ENCODE measurements at regions not wholly inside any gene's neighbourhood (a gene's known extent, or its start where the extent isn't known, plus 50 kb on each side); places are given as distances from the start of the nearest gene placed in this dataset.

DNA sequence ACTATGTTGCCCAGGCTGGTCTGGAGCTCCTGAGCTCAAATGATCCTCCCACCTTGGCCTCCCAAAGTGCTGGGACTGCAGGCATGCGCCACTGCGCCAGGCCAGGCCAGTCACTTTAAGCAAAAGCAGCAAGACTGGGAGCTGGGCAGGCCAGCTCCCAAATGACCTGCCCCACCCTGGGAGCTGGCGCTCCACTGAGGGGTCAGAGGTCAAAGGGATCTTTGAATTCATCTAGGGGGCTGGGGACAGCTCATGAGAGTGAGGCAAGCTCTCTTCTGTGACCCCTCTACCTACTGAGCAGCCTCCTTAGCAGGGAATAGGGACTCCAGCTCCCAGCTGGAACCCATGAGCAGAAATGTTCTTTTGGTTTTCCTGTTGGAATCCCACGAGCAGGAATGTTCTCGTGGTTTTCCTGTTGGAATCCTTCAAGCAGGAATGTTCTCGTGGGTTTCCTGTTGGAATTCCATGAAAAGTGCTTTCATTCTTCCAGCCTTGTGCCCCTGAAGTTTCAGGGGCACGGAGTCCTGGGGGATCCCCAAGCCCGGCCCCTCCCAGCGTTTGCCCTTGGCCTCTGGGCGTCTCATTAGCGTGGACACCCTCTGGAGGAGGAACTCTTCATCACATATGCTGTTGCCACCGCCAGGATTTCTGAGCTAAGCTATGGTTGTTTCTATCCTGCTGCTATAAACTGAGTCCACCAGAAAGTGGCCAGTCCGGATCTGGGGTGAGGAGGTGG is 162.0 kb upstream of the HAAO start:
- no peak for DNase-seq

DNA sequence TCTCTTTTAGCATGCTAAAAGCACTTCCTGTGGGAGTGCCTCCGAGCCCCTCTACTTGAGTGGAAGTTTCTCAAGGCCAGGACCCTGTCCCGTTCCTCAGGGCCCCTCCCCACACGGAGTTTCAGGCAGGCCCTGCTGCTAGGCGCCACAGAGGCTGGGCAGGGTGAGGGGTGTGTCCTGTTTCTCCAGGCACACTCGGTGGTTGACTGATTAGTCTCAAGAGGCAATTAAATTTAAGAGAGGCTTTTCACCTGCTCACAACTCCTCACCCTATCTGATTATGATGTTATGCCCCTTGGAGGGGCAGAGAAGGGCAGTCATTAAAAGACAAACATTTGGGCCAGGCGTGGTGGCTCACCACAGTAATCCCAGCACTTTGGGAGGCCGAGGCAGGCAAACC is 160.8 kb upstream of the HAAO start:
- no peak for DNase-seq

DNA sequence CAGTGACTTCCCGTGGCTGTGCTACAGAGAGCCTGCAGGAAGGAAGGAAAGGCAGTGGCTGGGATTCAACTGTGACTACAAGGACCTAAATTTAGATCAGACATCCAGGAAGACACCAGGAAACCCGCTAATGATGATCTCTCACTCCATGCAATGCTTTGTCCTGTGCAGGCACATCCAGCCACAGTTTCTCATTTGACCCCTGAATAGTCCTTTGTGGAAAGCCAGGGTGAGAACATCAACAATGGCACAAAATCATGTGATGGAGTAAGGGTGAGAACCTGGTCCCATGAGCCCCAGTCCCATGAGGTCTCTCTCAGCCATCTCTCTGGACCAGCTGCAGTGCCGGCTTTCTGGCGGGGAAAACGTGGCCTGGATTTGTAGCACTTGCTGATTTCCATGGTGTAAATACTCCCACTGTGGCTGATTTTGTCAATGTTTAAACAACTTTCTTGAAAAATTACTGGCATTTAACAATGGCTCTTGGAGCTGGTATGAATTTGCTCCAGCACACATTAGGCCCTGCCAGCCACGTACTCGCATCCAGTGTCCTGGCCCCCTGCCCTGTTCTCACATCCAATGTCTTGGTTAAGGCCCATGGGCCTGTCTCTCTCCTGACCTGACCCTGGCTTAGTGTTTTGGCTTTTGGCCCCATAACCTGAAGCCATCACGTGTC is 159.0 kb upstream of the HAAO start:
- peak; percentile 64 for DNase-seq

DNA sequence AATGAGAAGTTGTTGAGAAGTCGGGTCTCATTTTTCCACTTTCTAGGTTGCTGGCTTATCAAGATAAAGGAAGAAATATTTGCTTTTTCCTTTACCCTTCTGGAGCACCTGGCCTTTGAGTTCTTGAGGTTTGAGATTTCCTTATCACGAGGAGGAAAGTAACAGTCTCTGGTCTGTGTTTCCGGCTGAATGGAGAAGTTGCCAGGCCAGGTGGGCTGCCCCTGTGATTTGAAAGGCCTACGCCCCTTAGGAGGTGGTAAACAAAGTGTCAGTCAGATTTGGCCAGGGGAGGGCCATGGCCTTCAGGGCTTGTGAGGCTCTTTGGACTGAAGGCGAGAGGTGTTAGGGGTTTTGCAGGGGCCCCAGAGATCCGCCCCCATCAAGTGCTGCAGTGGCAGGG is 156.7 kb upstream of the HAAO start:
- DNase-seq = no peak

DNA sequence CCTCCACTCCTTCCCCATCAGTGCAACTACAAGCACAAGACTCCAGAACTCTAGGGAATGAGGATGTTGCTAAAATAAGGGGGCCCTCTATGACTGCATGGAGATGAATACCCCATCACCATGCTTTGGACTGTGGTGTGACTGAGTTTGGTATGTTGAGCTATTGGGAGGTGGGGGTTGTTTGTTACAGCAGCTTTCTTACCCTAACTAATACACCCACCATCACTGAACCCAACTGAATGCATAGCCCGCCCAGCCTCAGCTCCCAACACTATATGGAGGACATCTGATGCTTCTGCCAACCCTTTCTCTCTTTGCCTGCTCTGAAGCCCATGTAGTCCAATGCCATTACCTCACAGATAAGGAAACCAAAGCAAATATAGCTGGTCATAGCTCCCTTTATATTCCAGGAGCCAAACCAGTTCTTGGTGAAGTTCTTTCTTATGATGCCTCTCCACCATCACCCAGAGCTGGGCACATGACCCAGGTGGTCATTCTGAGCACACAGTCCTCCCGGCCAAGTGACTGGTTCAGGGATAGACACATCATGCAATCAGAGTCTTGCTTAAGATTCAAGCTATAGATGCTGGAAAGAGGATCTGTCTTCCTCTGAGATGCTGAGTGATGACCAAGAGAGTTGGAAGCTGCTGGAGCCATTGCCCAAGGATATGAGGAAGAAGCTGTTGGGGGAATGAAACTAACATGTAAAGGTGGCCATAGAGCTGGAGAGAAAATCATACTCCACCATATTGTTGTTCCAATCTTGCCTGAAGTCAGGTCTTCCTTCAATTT is 155.6 kb upstream of the HAAO start:
- DNase-seq = no peak

DNA sequence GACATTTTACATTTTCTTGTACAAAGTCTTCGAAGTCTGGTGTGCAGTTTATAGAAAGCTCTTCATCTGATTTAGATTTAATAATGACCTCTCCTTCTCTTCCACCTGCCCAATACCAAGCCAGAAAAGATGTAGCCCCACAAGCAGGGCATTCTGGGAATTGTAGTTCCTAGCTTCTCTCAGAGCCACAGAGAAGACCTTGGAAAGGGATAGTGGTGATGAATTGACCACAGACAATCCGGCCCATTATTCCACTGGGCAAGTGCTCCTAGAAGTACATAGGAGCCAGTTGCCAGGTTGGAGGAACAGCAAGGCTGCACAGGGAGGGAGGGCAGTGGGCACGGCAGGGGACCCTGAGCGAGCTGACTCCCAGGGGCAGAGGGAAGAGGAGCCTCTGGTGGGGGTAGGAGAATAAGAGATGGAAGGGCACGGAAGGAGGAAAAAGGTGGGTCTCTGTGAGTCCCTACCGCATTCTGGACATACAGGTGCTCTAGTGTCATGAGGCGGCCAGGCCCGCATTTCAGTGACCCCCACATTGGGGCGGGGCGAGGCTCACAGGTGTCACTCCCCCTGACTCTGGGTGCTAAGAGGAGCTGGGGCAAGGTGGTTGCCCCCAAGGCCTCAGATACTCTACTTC is 152.5 kb upstream of the HAAO start:
- no peak for DNase-seq

DNA sequence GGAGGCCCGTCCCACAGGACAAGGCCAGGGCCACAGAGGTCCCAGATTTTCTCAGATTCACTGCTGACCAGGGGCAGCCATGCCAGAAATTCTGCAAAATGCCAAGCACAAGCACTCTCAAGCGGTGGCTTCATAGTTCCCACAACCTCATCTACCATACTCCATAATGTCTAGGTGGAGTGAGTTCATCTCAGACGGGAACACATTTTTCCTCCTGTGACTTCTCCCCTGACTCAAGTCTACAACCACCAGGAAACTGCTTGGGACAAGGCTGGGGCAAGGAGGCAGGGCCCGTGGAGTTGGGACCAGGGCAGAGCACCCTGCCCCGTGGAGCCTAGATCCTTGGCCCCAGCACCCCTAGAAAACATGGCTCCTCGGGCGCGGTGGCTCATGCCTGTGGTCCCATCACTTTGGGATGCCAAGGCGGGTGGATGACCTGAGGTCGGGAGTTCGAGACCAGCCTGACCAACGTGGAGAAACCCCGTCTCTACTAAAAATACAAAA is 150.7 kb upstream of the HAAO start:
- DNase-seq = no peak

DNA sequence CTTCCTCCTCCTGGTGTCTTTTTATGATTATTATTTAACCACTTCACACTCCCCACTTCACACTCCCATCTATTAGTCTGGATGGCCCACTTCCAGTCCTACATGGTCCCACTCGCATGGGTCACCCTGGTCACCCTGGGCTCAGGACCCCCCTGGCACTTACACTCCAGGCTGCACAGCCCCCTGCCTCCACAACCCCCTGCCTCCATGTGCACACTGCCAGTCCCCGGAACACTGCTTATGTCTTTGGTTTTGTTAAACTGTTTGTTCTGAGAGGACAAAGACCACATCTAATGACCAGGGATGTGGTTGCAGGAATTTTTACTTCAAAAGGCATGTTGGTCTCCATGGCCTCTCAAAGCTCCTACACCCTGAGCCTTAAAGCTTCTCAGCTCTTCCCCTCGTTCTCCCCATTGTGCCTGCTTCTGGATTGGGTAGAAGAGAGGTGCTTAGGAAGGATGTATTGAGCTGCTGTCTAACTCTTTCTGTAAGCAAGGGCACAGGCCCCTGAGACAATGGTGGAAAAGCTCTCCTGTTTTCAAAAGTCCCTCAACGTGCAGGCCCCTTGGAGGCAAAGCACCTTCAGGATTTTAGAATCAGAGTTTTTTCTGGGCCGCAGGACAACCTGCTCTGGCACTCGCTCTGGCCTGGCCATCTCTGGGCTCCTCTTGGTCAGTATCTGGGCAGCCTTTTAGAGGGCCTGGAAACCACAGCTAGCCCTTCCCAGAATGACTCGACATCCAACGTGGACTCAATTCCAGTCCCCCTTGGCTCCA is 150.0 kb upstream of the HAAO start:
- DNase-seq = no peak

- DNase-seq = no peak
Observed at GRCh38 chr2:42941633-42942176, 149.3 kb upstream of the HAAO start.

DNA sequence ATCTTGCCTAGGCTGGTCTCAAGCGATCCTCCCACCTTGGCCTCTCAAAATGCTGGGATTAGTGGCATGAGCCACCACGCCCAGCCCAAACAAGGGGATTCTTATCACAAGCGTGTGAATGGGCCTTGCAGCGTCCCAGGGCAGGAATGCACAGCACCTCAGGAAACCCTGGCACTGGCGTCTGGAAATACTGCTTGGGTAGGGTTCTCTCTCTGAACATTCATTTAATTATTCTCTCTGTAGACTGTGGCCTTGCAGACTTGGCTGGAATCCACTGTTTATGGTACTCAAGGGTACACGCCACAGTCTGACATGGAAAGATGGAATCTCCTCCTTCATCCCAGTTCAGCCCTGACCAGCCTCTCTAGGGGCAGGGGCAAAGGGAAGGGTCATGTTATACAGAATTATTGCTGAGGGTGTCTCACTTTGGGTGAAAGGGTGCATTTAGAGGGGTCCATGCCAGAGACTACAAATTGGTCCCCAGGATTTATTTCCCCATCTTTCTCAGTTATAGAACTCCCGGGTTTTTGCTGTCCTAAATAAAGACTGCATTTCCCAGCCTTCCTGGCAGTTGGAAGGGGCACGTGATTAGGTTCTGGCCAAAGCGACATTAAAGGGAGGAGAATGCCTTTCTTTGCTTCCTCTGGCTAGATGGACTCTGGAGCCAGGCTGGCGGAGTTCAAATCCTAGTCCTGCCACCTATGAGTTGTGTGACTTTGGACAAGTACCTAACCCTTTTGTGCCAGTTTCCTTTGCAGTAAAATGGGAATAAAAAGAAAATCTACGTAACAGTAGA is 147.2 kb upstream of the HAAO start:
- DNase-seq = no peak

DNA sequence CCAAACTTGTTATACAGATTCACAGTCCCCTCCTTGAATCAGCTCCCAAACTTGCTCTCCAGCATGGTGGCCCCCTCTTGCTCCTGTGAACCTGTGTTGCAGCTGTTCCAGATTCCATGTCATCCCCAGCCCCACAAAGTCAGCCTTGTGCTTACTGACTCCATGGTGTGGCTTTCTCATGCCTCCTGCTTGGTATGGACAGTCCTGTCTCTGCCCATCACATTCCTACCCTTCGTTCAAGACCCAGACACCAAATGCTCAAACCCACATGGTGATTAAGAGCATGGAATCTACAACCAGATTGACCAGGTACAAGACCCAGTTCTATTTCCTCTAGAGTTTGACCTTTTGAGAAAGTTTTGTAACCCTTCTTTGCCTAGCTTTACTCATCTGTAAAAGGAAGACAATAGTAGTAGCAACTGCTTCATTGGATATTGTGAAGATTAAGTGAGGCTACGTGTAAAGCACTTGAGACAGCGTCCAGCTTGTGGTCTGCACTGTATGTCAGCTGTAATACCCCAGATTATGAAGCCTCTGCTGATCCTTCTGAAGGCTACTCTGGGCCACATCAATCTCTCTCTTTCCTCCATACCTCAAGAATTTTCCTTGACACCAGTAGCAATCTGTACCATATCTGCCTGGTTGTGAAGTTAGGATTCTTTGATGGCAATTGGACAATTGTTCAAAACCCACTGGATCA is 146.4 kb upstream of the HAAO start:
- DNase-seq = no peak

DNA sequence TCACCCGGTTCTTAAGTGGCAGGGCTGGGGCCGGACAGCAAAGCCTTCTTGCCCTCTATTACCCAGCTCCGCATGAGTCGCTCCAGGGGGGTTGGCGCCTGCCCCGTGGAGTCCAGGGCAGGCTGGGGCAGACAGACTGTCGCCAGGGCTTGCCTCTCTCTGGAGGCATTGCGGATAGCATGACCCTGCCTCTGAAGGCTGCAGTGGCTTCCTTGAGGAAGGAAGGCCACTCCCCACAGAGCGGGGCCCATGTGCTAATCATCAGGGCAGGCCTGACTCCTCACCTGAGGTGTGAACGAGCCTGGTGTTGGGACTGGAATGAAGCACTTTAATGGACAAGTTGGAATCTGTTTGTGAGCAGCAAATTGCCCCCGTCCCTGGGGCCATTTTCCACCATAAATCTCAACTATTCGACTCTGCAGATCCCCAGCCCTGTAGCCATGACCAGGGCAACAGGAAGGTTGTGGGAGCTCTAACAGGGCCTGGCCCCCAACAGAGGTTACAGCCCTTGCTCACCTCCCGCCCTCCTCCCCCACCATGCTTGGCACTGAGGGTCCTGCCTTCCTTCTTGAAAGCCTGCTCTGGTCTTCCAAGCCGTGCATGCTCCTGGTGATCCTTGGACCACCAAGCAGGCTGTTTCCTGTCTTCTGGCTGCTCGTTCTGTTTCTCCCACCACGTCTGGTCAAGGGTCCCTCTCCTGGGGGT is 144.9 kb upstream of the HAAO start:
- DNase-seq = no peak

DNA sequence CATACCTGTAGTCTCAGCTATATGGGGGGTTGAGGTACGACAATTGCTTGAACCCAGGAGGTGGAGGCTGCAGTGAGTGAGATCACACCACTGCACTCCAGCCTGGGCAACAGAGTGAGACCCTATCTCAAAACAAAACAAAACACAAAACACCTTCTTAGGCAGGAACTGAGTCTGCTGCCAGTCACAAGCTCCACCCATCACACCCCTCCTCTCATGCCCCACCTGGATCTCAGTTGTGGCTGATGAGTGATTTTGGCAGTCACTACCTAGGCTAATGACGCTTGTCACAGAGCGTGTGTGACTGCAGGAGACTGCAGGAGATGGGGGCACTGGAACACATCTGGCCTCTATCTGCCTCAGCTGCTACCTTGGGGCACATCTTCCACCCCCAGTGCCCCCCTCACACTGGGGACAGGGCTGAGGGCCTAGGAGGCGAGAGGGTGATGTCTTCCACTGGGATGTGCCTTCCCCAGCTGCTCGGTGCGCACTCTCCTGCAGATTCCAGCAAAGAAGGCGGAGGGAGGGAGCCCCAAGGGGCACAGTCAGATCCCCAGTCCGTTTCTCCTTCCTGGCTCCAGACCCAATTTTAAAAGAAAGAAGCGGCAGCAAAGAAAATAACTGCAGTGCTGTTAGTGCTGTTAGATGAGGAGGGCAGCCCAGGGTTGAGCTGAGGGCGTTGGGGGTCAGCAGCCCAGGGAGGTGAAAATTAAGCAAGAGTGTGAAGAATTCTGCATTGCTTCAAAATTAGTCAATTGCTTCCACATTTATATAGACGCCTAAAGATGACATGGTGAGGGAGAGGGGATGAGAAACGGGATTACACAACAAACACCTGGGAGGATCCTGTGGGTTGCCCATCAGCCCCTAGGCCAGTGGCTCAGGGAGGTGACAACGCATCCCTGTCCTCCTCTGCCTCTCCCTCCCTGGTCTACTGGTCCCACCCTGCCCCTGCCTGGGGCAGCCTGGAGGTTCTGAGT is 143.6 kb upstream of the HAAO start:
- no peak for DNase-seq

DNA sequence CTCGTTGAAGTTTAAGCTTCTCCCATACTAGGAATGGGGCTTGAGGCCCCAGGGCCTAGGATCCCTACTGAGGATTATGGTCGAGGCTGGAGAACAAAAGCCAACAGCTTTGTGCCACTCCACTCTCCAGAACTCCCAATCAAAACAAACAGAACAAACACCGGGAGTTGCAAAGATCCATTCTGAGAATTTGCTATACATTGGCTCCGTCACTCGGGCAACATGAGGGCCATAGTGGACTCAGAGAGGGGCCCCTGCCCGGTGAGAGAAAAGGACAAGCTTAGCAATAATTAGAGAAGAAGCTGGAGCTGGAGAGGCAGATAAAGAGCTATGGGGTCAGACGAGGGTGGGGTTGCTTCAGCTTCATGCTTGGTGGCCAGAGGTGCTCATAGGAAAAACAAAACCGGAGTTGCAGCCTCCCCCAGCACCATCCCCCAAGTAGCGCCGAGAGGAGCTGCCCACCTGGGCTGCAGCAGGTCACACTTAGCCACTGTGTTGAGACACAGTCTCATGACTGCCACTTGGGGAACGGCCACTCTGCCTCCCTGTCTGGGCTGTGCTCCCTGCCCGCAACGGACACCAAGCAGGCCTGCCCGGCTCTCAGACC is 142.3 kb upstream of the HAAO start:
- DNase-seq = no peak

DNA sequence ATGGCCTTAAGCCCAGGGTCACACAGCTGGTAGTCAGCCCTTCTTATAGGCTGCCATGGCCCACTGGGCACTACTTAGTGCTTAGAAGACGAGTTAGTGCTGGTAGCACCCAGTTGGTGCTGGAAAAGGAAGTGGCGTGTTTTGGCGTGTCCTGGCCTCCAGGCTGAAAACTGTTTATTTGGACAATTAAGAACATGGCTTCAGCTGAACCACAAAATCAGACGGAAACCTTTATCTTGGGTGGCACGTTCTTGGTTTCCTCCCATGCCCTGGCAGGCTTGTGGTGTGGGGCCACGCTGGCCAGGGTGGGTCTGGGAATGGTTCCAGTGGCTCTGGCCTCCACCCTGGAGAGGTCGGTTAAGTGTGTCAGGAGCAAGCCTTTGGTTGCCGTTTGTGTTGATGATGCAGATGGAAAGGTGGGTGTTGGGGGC is 141.5 kb upstream of the HAAO start:
- no peak for DNase-seq

DNA sequence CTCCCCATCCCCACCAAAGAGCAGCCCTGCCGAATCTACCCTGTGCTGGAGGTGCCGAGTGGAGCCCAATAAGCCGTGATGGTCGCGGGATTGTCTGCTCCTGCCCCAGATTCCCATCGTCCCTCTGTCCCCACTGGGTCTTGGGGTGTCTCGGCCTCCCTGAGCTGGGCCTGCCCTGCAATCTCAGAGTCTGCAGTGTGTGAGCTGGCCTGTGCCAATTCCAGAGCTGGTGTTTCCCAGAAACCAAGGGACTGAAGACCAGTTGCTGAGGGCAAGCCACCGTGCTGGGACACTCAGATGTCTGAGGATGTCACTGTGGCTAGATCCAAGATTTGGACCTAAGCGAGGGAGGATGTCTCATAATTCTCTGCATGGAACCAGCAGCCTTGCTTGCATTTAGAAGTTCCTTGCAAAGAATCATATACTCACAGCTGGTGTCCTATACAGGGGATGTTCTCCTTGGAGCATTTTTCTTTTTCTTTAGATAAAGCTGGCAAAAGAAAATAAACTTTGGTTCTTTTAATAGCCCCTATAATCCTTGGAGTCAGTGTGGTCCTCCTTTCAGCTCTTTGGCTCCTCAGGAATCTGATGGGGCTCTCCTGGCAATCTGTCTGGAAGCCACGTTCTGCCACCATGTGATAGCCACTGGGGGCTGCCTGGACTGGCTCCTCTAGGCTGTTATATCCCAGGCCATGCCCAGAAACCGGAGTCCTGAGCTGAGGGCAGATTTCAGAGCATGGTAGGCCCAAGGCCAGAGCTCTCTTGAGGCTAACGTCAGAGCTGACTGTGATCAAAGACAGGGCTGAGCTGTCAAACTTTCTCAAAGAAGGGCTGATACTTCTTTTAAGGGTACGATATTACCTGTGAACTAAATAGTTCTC is 140.1 kb upstream of the HAAO start:
- no peak for DNase-seq

DNA sequence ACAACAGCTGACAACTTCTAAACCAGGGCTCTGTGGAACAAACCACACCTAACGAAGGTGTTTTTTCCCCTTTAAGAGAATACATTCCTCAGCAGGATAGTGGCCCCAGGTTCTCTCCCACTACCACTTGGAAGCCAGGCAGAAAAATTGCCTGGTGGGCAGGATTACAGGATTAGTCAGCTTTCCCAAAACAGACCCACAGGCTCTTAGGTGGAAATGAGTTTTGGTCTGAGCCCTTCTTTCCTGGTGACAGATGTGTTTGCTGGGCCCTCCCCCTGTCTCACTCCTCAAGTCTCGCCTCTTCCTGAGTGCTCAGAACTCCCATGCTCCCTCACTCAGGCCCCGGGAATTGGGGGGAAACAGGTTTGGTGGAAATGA is 139.4 kb upstream of the HAAO start:
- DNase-seq = no peak

Data from skin of body (tissue), 1 donor.